ENCODE measurements at regions not wholly inside any gene's neighbourhood (a gene's known extent, or its start where the extent isn't known, plus 50 kb on each side); places are given as distances from the start of the nearest gene placed in this dataset.

DNA sequence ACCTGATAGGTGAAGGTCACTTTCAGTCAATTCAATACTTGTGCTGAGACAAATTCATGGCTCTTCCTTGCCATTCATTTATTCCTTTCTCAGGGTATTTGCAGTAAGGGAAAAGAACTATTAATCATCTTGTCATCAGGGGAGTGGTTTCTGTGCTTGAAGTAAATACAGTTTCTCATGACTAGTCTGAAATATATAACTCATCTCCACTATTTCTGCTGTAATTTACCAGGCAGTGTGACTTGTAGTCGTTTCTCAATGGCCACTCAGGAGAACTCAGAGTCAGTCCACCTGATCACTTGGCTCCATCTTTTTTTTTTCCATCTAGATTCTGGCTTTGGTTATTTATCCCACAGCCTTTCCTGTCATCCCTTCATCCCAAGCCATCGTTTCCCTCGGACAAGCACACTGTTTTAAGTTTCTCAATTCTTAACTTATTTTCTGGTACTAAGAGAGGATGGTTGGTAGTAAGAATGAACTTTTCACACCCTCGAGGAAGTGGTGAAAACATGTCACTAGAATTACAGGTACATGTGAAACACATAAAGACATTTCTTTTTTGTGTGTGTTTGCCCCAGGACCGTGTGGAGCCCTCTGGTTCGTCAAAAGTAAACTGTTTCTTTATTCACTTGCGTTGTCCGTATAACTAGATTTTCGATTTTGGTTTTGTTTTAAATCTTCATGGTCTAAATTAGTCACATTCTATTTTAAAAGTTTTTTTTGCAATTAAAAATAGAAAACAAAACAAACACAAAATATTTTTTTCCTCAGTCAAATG is 620.2 kb downstream of the ZBBX start:
- WGBS (ENCODE audit: insufficient coverage), result 83% methylated on average over 3 of the region's 9 CpGs
- DNase-seq, result no peak
- Mint-ChIP-seq H3K27me3 (ENCODE audit: low read depth in 3 of 3) (no peaks in the 10 kb centered on the region), H3K4me3 (no peak overlapping the region), H3K4me1 (no peaks in the 10 kb centered on the region), H3K9me3 (peaks cover 0 to 16% (median 9%) of the 10 kb centered on the region in 7 donors), H3K27ac (no peak overlapping the region), H3K36me3 (no peaks in the 10 kb centered on the region)
- H4K20me1 ChIP-seq (ENCODE audit: insufficient read depth, low read length), result no peaks in the 10 kb centered on the region
- H3K4me1 ChIP-seq (ENCODE audit: control insufficient read depth in 1 of 2, insufficient read depth in 2 of 2, low read length in 2 of 2), result no peaks in the 10 kb centered on the region
- H3K4me2 ChIP-seq (replicated peaks; ENCODE audit: extremely low read depth, low read length, poor library complexity, severe bottlenecking), result no peak overlapping the region
- H3K9me3 ChIP-seq (replicated peaks in 1 of 2; ENCODE audit: control insufficient read depth in 1 of 2, insufficient read depth in 1 of 2, low read length in 2 of 2), result peaks cover 10 to 12% of the 10 kb centered on the region in 2 donors
- H3K27ac ChIP-seq (ENCODE audit: low read depth in 1 of 2, low read length in 2 of 2), result no peak overlapping the region
- no peaks in the 10 kb centered on the region for H3K36me3 ChIP-seq (replicated peaks in 1 of 2; ENCODE audit: control insufficient read depth in 1 of 2, insufficient read depth in 2 of 2, low read length in 2 of 2)
- TF ChIP-seq, protein P1, sequence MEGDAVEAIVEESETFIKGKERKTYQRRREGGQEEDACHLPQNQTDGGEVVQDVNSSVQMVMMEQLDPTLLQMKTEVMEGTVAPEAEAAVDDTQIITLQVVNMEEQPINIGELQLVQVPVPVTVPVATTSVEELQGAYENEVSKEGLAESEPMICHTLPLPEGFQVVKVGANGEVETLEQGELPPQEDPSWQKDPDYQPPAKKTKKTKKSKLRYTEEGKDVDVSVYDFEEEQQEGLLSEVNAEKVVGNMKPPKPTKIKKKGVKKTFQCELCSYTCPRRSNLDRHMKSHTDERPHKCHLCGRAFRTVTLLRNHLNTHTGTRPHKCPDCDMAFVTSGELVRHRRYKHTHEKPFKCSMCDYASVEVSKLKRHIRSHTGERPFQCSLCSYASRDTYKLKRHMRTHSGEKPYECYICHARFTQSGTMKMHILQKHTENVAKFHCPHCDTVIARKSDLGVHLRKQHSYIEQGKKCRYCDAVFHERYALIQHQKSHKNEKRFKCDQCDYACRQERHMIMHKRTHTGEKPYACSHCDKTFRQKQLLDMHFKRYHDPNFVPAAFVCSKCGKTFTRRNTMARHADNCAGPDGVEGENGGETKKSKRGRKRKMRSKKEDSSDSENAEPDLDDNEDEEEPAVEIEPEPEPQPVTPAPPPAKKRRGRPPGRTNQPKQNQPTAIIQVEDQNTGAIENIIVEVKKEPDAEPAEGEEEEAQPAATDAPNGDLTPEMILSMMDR (IDR thresholded peaks at IDR 0.05), result no peak
- H3K79me2 ChIP-seq (ENCODE audit: insufficient read depth, low read length), result no peaks in the 10 kb centered on the region
- no peak overlapping the region for H3K9ac ChIP-seq (ENCODE audit: insufficient read depth, low read length, poor library complexity, severe bottlenecking)
- H3K27me3 ChIP-seq (ENCODE audit: control insufficient read depth in 2 of 2, insufficient read depth in 2 of 2, low read length in 2 of 2), result no peaks in the 10 kb centered on the region
- intact Hi-C loops (cut with micrococcal nuclease), result no loop called here
- H3K4me3 ChIP-seq (replicated peaks in 1 of 3; ENCODE audit: low read depth in 2 of 3, low read length in 3 of 3), result no peak overlapping the region
- no peak overlapping the region for H2AFZ ChIP-seq (ENCODE audit: insufficient read depth, low read depth, low read length, poor library complexity, severe bottlenecking)

GRCh38 chr3:166752214-166752613 is 627.9 kb downstream of the ZBBX start:
- H3K79me2 ChIP-seq (ENCODE audit: insufficient read depth, low read length), result no peaks in the 10 kb centered on the region
- no peak overlapping the region for H3K4me3 ChIP-seq (replicated peaks in 1 of 3; ENCODE audit: low read depth in 2 of 3, low read length in 3 of 3)
- Mint-ChIP-seq H3K27me3 (ENCODE audit: low read depth in 3 of 3) (no peaks in the 10 kb centered on the region), H3K36me3 (no peaks in the 10 kb centered on the region), H3K4me3 (no peak overlapping the region), H3K9me3 (peaks cover 0 to 18% (median 7%) of the 10 kb centered on the region in 7 donors), H3K27ac (no peak overlapping the region), H3K4me1 (no peaks in the 10 kb centered on the region)
- H3K9ac ChIP-seq (ENCODE audit: insufficient read depth, low read length, poor library complexity, severe bottlenecking), result no peak overlapping the region
- DNase-seq, result no peak
- TF ChIP-seq, protein P1 (IDR thresholded peaks at IDR 0.05), result no peak
- no peaks in the 10 kb centered on the region for H3K4me1 ChIP-seq (ENCODE audit: control insufficient read depth in 1 of 2, insufficient read depth in 2 of 2, low read length in 2 of 2)
- H3K4me2 ChIP-seq (replicated peaks; ENCODE audit: extremely low read depth, low read length, poor library complexity, severe bottlenecking), result no peak overlapping the region
- no peaks in the 10 kb centered on the region for H4K20me1 ChIP-seq (ENCODE audit: insufficient read depth, low read length)
- no peak overlapping the region for H2AFZ ChIP-seq (ENCODE audit: insufficient read depth, low read depth, low read length, poor library complexity, severe bottlenecking)
- no CpG with 5 or more reads among the region's 2 CpGs for WGBS (ENCODE audit: insufficient coverage)
- peaks cover 4 to 30% of the 10 kb centered on the region in 2 donors for H3K9me3 ChIP-seq (replicated peaks in 1 of 2; ENCODE audit: control insufficient read depth in 1 of 2, insufficient read depth in 1 of 2, low read length in 2 of 2)
- intact Hi-C loops (cut with micrococcal nuclease), result no loop called here
- no peaks in the 10 kb centered on the region for H3K27me3 ChIP-seq (ENCODE audit: control insufficient read depth in 2 of 2, insufficient read depth in 2 of 2, low read length in 2 of 2)
- H3K27ac ChIP-seq (ENCODE audit: low read depth in 1 of 2, low read length in 2 of 2), result no peak overlapping the region
- no peaks in the 10 kb centered on the region for H3K36me3 ChIP-seq (replicated peaks in 1 of 2; ENCODE audit: control insufficient read depth in 1 of 2, insufficient read depth in 2 of 2, low read length in 2 of 2)

Data from CD14-positive monocyte (primary cell).